H1 (cell line): ENCODE measurements at regions not wholly inside any gene's neighbourhood (a gene's known extent, or its start where the extent isn't known, plus 50 kb on each side); places are given as distances from the start of the nearest gene placed in this dataset.

Experiments used
- CTCF ChIA-PET: fragments of 300-600 bp; sonication (Branson Sonifier 250); formaldehyde crosslinking; loops from one replicate; lab custom pipeline; 2021; ENCODE audit not compliant: partially characterized antibody; lab: Charles Lee
- POLR2A ChIA-PET: fragments of 300-600 bp; sonication (Branson Sonifier 250); formaldehyde crosslinking; loops from one replicate; lab custom pipeline; 2021; ENCODE audit warnings: inconsistent platforms; ENCODE audit not compliant: partially characterized antibody; lab: Charles Lee
- DNase-seq, 2 experiments: peaks; one replicate each; pipeline versions ENCODE4 v3.0.0 to v3.0.0-alpha.2; 2010 to 2022; ENCODE audit warnings: low spot score in 2 of 2, low read depth in 1 of 2, mixed read lengths in 1 of 2
- FAIRE-seq: peaks from 2 replicates; lab custom pipeline; 2011; peaks lifted over from hg19 to GRCh38; lab: Jason Lieb, UNC
- H2AFZ ChIP-seq: 2 replicates; pipeline ENCODE4 v1.8.1; 2012; ENCODE audit warnings: low read length, inconsistent platforms
- H2AK5ac ChIP-seq: 2 replicates; pipeline ENCODE4 v1.6.1; 2013; ENCODE audit warnings: low read depth, low read length
- H2BK120ac ChIP-seq: replicated peaks from 2 replicates; pipeline ENCODE3; 2013; ENCODE audit warnings: low read depth, low read length, inconsistent platforms
- H2BK12ac ChIP-seq: 2 replicates; pipeline ENCODE4 v1.6.1; 2013; ENCODE audit warnings: low read depth, low read length
- H2BK15ac ChIP-seq: 2 replicates; pipeline ENCODE4 v1.6.1; 2013; ENCODE audit warnings: low read length
- H2BK20ac ChIP-seq: 2 replicates; pipeline ENCODE4 v1.6.1; 2013; ENCODE audit warnings: low read length
- H2BK5ac ChIP-seq: 2 replicates; pipeline ENCODE4 v1.6.1; 2013; ENCODE audit warnings: low read depth, low read length
- H3K14ac ChIP-seq: 2 replicates; pipeline ENCODE4 v1.6.1; 2013; ENCODE audit warnings: inconsistent platforms; ENCODE audit not compliant: insufficient read length
- H3K18ac ChIP-seq: 2 replicates; pipeline ENCODE4 v1.6.1; 2013; ENCODE audit warnings: low read length; ENCODE audit errors: extremely low read depth
- H3K23ac ChIP-seq: 2 replicates; pipeline ENCODE4 v1.6.1; 2013; ENCODE audit warnings: inconsistent platforms; ENCODE audit not compliant: insufficient read length
- H3K23me2 ChIP-seq: 2 replicates; pipeline ENCODE4 v1.6.1; 2013; ENCODE audit warnings: low read depth, low read length
- H3K27ac ChIP-seq: 2 replicates; pipeline ENCODE4 v1.6.1; 2011; ENCODE audit warnings: low read depth, low read length, inconsistent platforms
- H3K27me3 ChIP-seq, 4 experiments: replicated peaks in 1 of 4; 1 replicate in 1 of 4; 2 replicates in 3 of 4; pipeline versions ENCODE4 v1.6.1 to v1.8.1; 2011 to 2013; ENCODE audit warnings: low read length in 3 of 4, mild to moderate bottlenecking in 3 of 4, inconsistent platforms in 2 of 4, mixed read lengths in 2 of 4, moderate library complexity in 1 of 4; ENCODE audit not compliant: control insufficient read depth in 3 of 4, insufficient read depth in 3 of 4; ENCODE audit errors: extremely low read depth in 1 of 4
- H3K36me3 ChIP-seq, 4 experiments: 2 replicates each; pipeline versions ENCODE4 v1.6.1 to v1.8.1; 2011 to 2013; ENCODE audit warnings: mild to moderate bottlenecking in 4 of 4, low read length in 3 of 4, moderate library complexity in 2 of 4, control low read depth in 1 of 4, inconsistent platforms in 1 of 4; ENCODE audit not compliant: insufficient read depth in 4 of 4, control insufficient read depth in 2 of 4
- H3K4ac ChIP-seq: replicated peaks from 2 replicates; pipeline ENCODE3; 2013; ENCODE audit warnings: low read length, low read depth, mixed read lengths, inconsistent platforms; ENCODE audit not compliant: insufficient read length
- H3K4me1 ChIP-seq, 4 experiments: replicated peaks in 1 of 4; 1 replicate in 1 of 4; 2 replicates in 3 of 4; pipeline versions ENCODE4 v1.6.1 to v1.8.1; 2011 to 2013; ENCODE audit warnings: low read length in 3 of 4, inconsistent platforms in 2 of 4, mixed read lengths in 1 of 4; ENCODE audit not compliant: insufficient read depth in 4 of 4, control insufficient read depth in 3 of 4
- H3K4me2 ChIP-seq, 2 experiments: 2 replicates each; pipeline versions ENCODE4 v1.6.1 to v1.8.1; 2011 to 2013; ENCODE audit warnings: low read depth in 2 of 2, low read length in 2 of 2, control low read depth in 1 of 2, inconsistent platforms in 1 of 2, mild to moderate bottlenecking in 1 of 2; ENCODE audit not compliant: insufficient read depth in 1 of 2
- H3K4me3 ChIP-seq, 4 experiments: fragments of 200-600, 300-600 bp in 1 of 4; sonication (generic), shearing (Covaris generic), sonication (Bioruptor Twin) in 1 of 4; 2 replicates each; pipeline versions ENCODE4 v1.5.1 to v1.8.1; 2011 to 2016; ENCODE audit warnings: low read length in 4 of 4, low read depth in 3 of 4, control low read depth in 2 of 4, inconsistent platforms in 2 of 4, mild to moderate bottlenecking in 2 of 4, mixed read lengths in 1 of 4, moderate library complexity in 1 of 4; ENCODE audit not compliant: insufficient read depth in 2 of 4; ENCODE audit errors: extremely low read depth in 1 of 4
- H3K56ac ChIP-seq: replicated peaks from 2 replicates; pipeline ENCODE3; 2013; ENCODE audit warnings: low read depth, mild to moderate bottlenecking, mixed read lengths, low read length, inconsistent platforms; ENCODE audit not compliant: insufficient read length
- H3K79me1 ChIP-seq: 2 replicates; pipeline ENCODE4 v1.6.1; 2013; ENCODE audit warnings: low read depth, low read length, control low read depth
- H3K79me2 ChIP-seq, 2 experiments: 2 replicates each; pipeline versions ENCODE4 v1.6.1 to v1.8.1; 2012 to 2013; ENCODE audit warnings: low read length in 2 of 2, mild to moderate bottlenecking in 2 of 2, inconsistent platforms in 1 of 2; ENCODE audit not compliant: insufficient read depth in 2 of 2, control insufficient read depth in 1 of 2
- H3K9ac ChIP-seq, 4 experiments: replicated peaks in 1 of 4; 1 replicate in 1 of 4; 2 replicates in 3 of 4; pipeline versions ENCODE4 v1.6.1 to v1.8.1; 2011 to 2013; ENCODE audit warnings: low read depth in 3 of 4, low read length in 3 of 4, control low read depth in 2 of 4, mild to moderate bottlenecking in 2 of 4, moderate library complexity in 2 of 4, inconsistent platforms in 1 of 4; ENCODE audit errors: extremely low read depth in 1 of 4
- H3K9me3 ChIP-seq, 2 experiments: 2 replicates each; pipeline versions ENCODE4 v1.6.1 to v1.8.1; 2012 to 2013; ENCODE audit warnings: mild to moderate bottlenecking in 2 of 2, moderate library complexity in 2 of 2, control low read depth in 1 of 2, inconsistent platforms in 1 of 2, low read depth in 1 of 2, low read length in 1 of 2, mixed read lengths in 1 of 2; ENCODE audit not compliant: insufficient read depth in 2 of 2
- H4K20me1 ChIP-seq, 2 experiments: replicated peaks in 1 of 2; 2 replicates each; pipeline versions ENCODE3 to v1.8.1; 2011 to 2013; ENCODE audit warnings: inconsistent platforms in 2 of 2, low read length in 2 of 2, mild to moderate bottlenecking in 1 of 2; ENCODE audit not compliant: insufficient read depth in 2 of 2, control insufficient read depth in 1 of 2
- H4K5ac ChIP-seq: 2 replicates; pipeline ENCODE4 v1.6.1; 2013; ENCODE audit warnings: low read length, low read depth, mixed read lengths, inconsistent platforms; ENCODE audit not compliant: insufficient read length
- H4K8ac ChIP-seq: 2 replicates; pipeline ENCODE4 v1.8.0; 2013; ENCODE audit warnings: mild to moderate bottlenecking, moderate library complexity, low read length, inconsistent platforms; ENCODE audit not compliant: insufficient read depth; ENCODE audit errors: extremely low read depth
- H4K91ac ChIP-seq: replicated peaks from 2 replicates; pipeline ENCODE3; 2013; ENCODE audit warnings: low read length, mixed read lengths, inconsistent platforms; ENCODE audit not compliant: insufficient read length
- CBX8 ChIP-seq: fragments of 300-800, 300-1000 bp; sonication (generic); IDR thresholded peaks from 2 replicates; pipeline ENCODE4 v1.7.1; 2016; ENCODE audit warnings: low read depth, low read length, borderline replicate concordance
- CTBP2 ChIP-seq: IDR thresholded peaks from 2 replicates; pipeline ENCODE4 v1.7.0; 2011; ENCODE audit warnings: borderline replicate concordance, mild to moderate bottlenecking, moderate library complexity, mixed read lengths, low read length; ENCODE audit not compliant: insufficient read depth, insufficient read length
- EGR1 ChIP-seq: IDR thresholded peaks from 2 replicates; pipeline ENCODE4 v1.6.1; 2011; ENCODE audit warnings: low read depth, low read length, borderline replicate concordance
- HDAC2 ChIP-seq, 2 experiments: fragments of 300-600 bp in 1 of 2; sonication (generic) in 1 of 2; IDR thresholded peaks; 2 replicates each; pipeline ENCODE4 v1.6.1; 2011 to 2012; ENCODE audit warnings: low read depth in 2 of 2, low read length in 2 of 2, mild to moderate bottlenecking in 2 of 2, moderate library complexity in 2 of 2, borderline replicate concordance in 1 of 2, inconsistent platforms in 1 of 2
- KDM1A ChIP-seq: fragments of 200-600, 300-600 bp; sonication (generic); IDR thresholded peaks from 2 replicates; pipeline ENCODE4 v1.7.1; 2016; ENCODE audit warnings: mild to moderate bottlenecking, low read length, borderline replicate concordance
- KDM4A ChIP-seq: IDR thresholded peaks from one replicate; pipeline ENCODE4 v1.7.1; 2012; ENCODE audit warnings: low read depth, mild to moderate bottlenecking, moderate library complexity, low read length, inconsistent platforms; ENCODE audit not compliant: severe bottlenecking
- POLR2AphosphoS5 ChIP-seq: IDR thresholded peaks from 2 replicates; pipeline ENCODE4 v1.6.1; 2011; ENCODE audit warnings: low read depth, low read length
- RFX5 ChIP-seq: IDR thresholded peaks from 2 replicates; pipeline ENCODE4 v1.6.1; 2011; ENCODE audit warnings: low read depth, low read length, improper control_type of control experiment, borderline replicate concordance
- SP4 ChIP-seq: IDR thresholded peaks from 2 replicates; pipeline ENCODE4 v1.6.1; 2012; ENCODE audit warnings: low read length, inconsistent platforms
- WGBS, 2 experiments: shearing (Covaris generic) in 1 of 2; methylation state at CpG; one replicate each; pipeline versions ENCODE4 v1.1.6 to v1.1.7; 2013 to 2015; ENCODE audit warnings: low lambda C conversion rate in 2 of 2, mixed read lengths in 2 of 2, inconsistent platforms in 1 of 2, low coverage in 1 of 2, missing lambda C conversion rate in 1 of 2; ENCODE audit not compliant: insufficient replicate concordance in 2 of 2, insufficient coverage in 1 of 2, insufficient read length in 1 of 2; ENCODE audit errors: extremely low coverage in 1 of 2, missing lambda C conversion rate in 1 of 2; 5-methylcytosine and 5-hydroxymethylcytosine counted together

- Histone ChIP-seq H3K9me3 (no peaks in the 10 kb centered on the region), H4K8ac (no peak overlapping the region), H2AFZ (no peak overlapping the region), H4K91ac (no peak overlapping the region), H3K14ac (no peak overlapping the region), H2BK120ac (no peak overlapping the region), H4K5ac (no peak overlapping the region), H2AK5ac (no peak overlapping the region), H3K4me1 (peaks cover 0 to 11% (median 1%) of the 10 kb centered on the region in 4 experiments; a peak in 3 of 7 replicates), H3K56ac (no peak overlapping the region), H3K27ac (no peak overlapping the region), H2BK15ac (no peak overlapping the region), H3K18ac (no peak overlapping the region), H4K20me1 (no peaks in the 10 kb centered on the region), H3K36me3 (no peaks in the 10 kb centered on the region), H2BK12ac (no peak overlapping the region), H3K9ac (no peak overlapping the region), H3K4me2 (no peak overlapping the region), H3K23ac (no peak overlapping the region), H3K79me2 (no peaks in the 10 kb centered on the region), H2BK5ac (no peak overlapping the region), H3K23me2 (no peaks in the 10 kb centered on the region), H3K79me1 (no peaks in the 10 kb centered on the region), H2BK20ac (no peak overlapping the region), H3K27me3 (no peaks in the 10 kb centered on the region), H3K4me3 (no peak overlapping the region), H3K4ac (no peak overlapping the region)
- TF ChIP-seq CBX8: no peak
- no peak for TF ChIP-seq KDM4A
- no peak for TF ChIP-seq SP4
- no peak for TF ChIP-seq RFX5
- TF ChIP-seq CTBP2: no peak
- TF ChIP-seq HDAC2 (IDR thresholded peaks at IDR 0.05; ENCODE audit: borderline replicate concordance in 1 of 2, low read depth in 2 of 2, low read length in 2 of 2): no peak
- TF ChIP-seq EGR1: no peak
- no peak for TF ChIP-seq KDM1A
- no peak for TF ChIP-seq POLR2AphosphoS5
- ChIA-PET CTCF (no interaction called here), POLR2A (no interaction called here)
- FAIRE-seq (no peak), DNase-seq (no peak)
- WGBS, 2 experiments: 73% methylated on average over 4 of the region's 4 CpGs; no CpG with 5 or more reads in 1 of the 2 experiments
These were observed 545.0 kb upstream of the ZNF608 start for GRCh38 chr5:125291447-125291846.
